IPS DF 6.9 (cell line): ENCODE measurements at regions not wholly inside any gene's neighbourhood (a gene's known extent, or its start where the extent isn't known, plus 50 kb on each side); places are given as distances from the start of the nearest gene placed in this dataset.

Experiments
- DNase-seq: peaks from one replicate; pipeline ENCODE4 v3.0.0-alpha.2; 2013; ENCODE audit warnings: low read depth, low spot score
- H3K27ac ChIP-seq: one replicate; pipeline ENCODE4 v1.5.1; 2013; ENCODE audit warnings: low read length, control low read depth
- H3K27me3 ChIP-seq: 2 replicates; pipeline ENCODE4 v1.6.1; 2013; ENCODE audit warnings: mild to moderate bottlenecking, low read length; ENCODE audit not compliant: control insufficient read depth, insufficient read depth
- H3K36me3 ChIP-seq: 2 replicates; pipeline ENCODE4 v1.6.1; 2013; ENCODE audit warnings: low read length; ENCODE audit not compliant: control insufficient read depth, insufficient read depth
- H3K4me1 ChIP-seq: 2 replicates; pipeline ENCODE4 v1.6.1; 2013; ENCODE audit warnings: low read length; ENCODE audit not compliant: control insufficient read depth, insufficient read depth
- H3K4me3 ChIP-seq: 2 replicates; pipeline ENCODE4 v1.5.1; 2013; ENCODE audit warnings: mild to moderate bottlenecking, low read length
- H3K9me3 ChIP-seq: 2 replicates; pipeline ENCODE4 v1.6.1; 2013; ENCODE audit warnings: low read length, inconsistent platforms; ENCODE audit not compliant: control insufficient read depth, insufficient read depth
- WGBS: extraction: QIAGEN DNeasy Blood & Tissue Kit; methylation state at CpG from one replicate; pipeline ENCODE4 v1.1.7; 2013; ENCODE audit warnings: mixed read lengths, missing lambda C conversion rate; ENCODE audit not compliant: insufficient read length, insufficient coverage; 5-methylcytosine and 5-hydroxymethylcytosine counted together

GRCh38 chr4:100674976-100675375, 157.2 kb upstream of the EMCN start:
- Histone ChIP-seq H3K27ac (no peak overlapping the region), H3K9me3 (no peaks in the 10 kb centered on the region), H3K27me3 (no peaks in the 10 kb centered on the region), H3K4me1 (no peaks in the 10 kb centered on the region), H3K36me3 (no peaks in the 10 kb centered on the region), H3K4me3 (no peak overlapping the region)
- DNase-seq, result no peak
- no CpG with 5 or more reads among the region's 3 CpGs for WGBS

- DNase-seq, result no peak
- Histone ChIP-seq H3K27me3 (no peaks in the 10 kb centered on the region), H3K4me1 (no peaks in the 10 kb centered on the region), H3K4me3 (no peak overlapping the region), H3K27ac (no peak overlapping the region), H3K9me3 (no peaks in the 10 kb centered on the region), H3K36me3 (no peaks in the 10 kb centered on the region)
Measured at GRCh38 chr4:100657187-100657586, 139.4 kb upstream of the EMCN start.

GRCh38 chr4:100651499-100652175, 133.8 kb upstream of the EMCN start:
- no peak overlapping the region for H3K27ac ChIP-seq
- DNase-seq, result no peak
- no CpG with 5 or more reads among the region's 3 CpGs for WGBS
- H3K4me3 ChIP-seq, result no peak overlapping the region
- no peaks in the 10 kb centered on the region for H3K36me3 ChIP-seq
- no peaks in the 10 kb centered on the region for H3K27me3 ChIP-seq
- H3K9me3 ChIP-seq, result no peaks in the 10 kb centered on the region
- H3K4me1 ChIP-seq, result no peaks in the 10 kb centered on the region

GRCh38 chr4:100649417-100649816, 131.6 kb upstream of the EMCN start:
- H3K27me3 ChIP-seq, result no peaks in the 10 kb centered on the region
- H3K9me3 ChIP-seq, result no peaks in the 10 kb centered on the region
- WGBS, result no CpG with 5 or more reads among the region's 1 CpG
- no peaks in the 10 kb centered on the region for H3K36me3 ChIP-seq
- DNase-seq, result no peak
- no peaks in the 10 kb centered on the region for H3K4me1 ChIP-seq
- no peak overlapping the region for H3K27ac ChIP-seq
- no peak overlapping the region for H3K4me3 ChIP-seq

GRCh38 chr4:100644150-100644549, 126.3 kb upstream of the EMCN start:
- no peaks in the 10 kb centered on the region for H3K4me1 ChIP-seq
- WGBS, result no CpG with 5 or more reads among the region's 3 CpGs
- no peak overlapping the region for H3K4me3 ChIP-seq
- no peaks in the 10 kb centered on the region for H3K27me3 ChIP-seq
- H3K9me3 ChIP-seq, result no peaks in the 10 kb centered on the region
- no peaks in the 10 kb centered on the region for H3K36me3 ChIP-seq
- H3K27ac ChIP-seq, result no peak overlapping the region
- no peak for DNase-seq

GRCh38 chr4:100641336-100641735, 123.5 kb upstream of the EMCN start:
- Histone ChIP-seq H3K27me3 (no peaks in the 10 kb centered on the region), H3K9me3 (no peaks in the 10 kb centered on the region), H3K4me1 (no peaks in the 10 kb centered on the region), H3K36me3 (no peaks in the 10 kb centered on the region), H3K4me3 (no peak overlapping the region), H3K27ac (no peak overlapping the region)
- DNase-seq, result no peak

- Histone ChIP-seq H3K9me3 (no peaks in the 10 kb centered on the region), H3K4me3 (no peak overlapping the region), H3K4me1 (no peaks in the 10 kb centered on the region), H3K27ac (no peak overlapping the region), H3K36me3 (no peaks in the 10 kb centered on the region), H3K27me3 (no peaks in the 10 kb centered on the region)
- DNase-seq, result no peak
Measured at GRCh38 chr4:100635899-100636298, 118.1 kb upstream of the EMCN start.

GRCh38 chr4:100633269-100633668, 115.4 kb upstream of the EMCN start:
- Histone ChIP-seq H3K4me3 (no peak overlapping the region), H3K36me3 (no peaks in the 10 kb centered on the region), H3K9me3 (no peaks in the 10 kb centered on the region), H3K27me3 (no peaks in the 10 kb centered on the region), H3K4me1 (no peaks in the 10 kb centered on the region), H3K27ac (no peak overlapping the region)
- DNase-seq, result no peak
- no CpG with 5 or more reads among the region's 2 CpGs for WGBS

GRCh38 chr4:100632163-100632562, 114.3 kb upstream of the EMCN start:
- no peak for DNase-seq
- H3K4me3 ChIP-seq, result no peak overlapping the region
- no peaks in the 10 kb centered on the region for H3K4me1 ChIP-seq
- no peaks in the 10 kb centered on the region for H3K36me3 ChIP-seq
- no peaks in the 10 kb centered on the region for H3K9me3 ChIP-seq
- no peaks in the 10 kb centered on the region for H3K27me3 ChIP-seq
- no CpG with 5 or more reads among the region's 2 CpGs for WGBS
- H3K27ac ChIP-seq, result no peak overlapping the region

- H3K4me1 ChIP-seq, result no peaks in the 10 kb centered on the region
- H3K27ac ChIP-seq, result no peak overlapping the region
- H3K27me3 ChIP-seq, result no peaks in the 10 kb centered on the region
- H3K36me3 ChIP-seq, result no peaks in the 10 kb centered on the region
- DNase-seq, result no peak
- H3K9me3 ChIP-seq, result no peaks in the 10 kb centered on the region
- WGBS, result no CpG with 5 or more reads among the region's 3 CpGs
- H3K4me3 ChIP-seq, result no peak overlapping the region
Measured at GRCh38 chr4:100631281-100631968, 113.6 kb upstream of the EMCN start.

- Histone ChIP-seq H3K9me3 (no peaks in the 10 kb centered on the region), H3K36me3 (no peaks in the 10 kb centered on the region), H3K27ac (no peak overlapping the region), H3K27me3 (no peaks in the 10 kb centered on the region), H3K4me1 (no peaks in the 10 kb centered on the region), H3K4me3 (no peak overlapping the region)
- DNase-seq, result no peak
Measured at GRCh38 chr4:100630341-100630740, 112.5 kb upstream of the EMCN start.
